Tibial artery (tissue), 4 donors: ENCODE measurements at regions not wholly inside any gene's neighbourhood (a gene's known extent, or its start where the extent isn't known, plus 50 kb on each side); places are given as distances from the start of the nearest gene placed in this dataset.

Source experiments
- DNase-seq, 2 donors: peaks; one replicate each; pipeline ENCODE4 v3.0.0-alpha.2; 2019
- H3K27ac ChIP-seq, 2 donors: fragments of 200-600 bp; sonication (generic) in 1 of 2; 1 replicate in 1 of 2; 2 replicates in 1 of 2; pipeline ENCODE4 v1.5.1; 2018 to 2019; ENCODE audit warnings: mild to moderate bottlenecking in 1 of 2
- H3K27me3 ChIP-seq, 2 donors: fragments of 200-600 bp; sonication (generic) in 1 of 2; one replicate each; pipeline versions ENCODE4 v1.5.1 to v1.6.0; 2016 to 2019
- H3K36me3 ChIP-seq, 3 donors: fragments of 200-600 bp; sonication (generic) in 2 of 3; one replicate each; pipeline ENCODE4 v1.5.1; 2016 to 2019; ENCODE audit warnings: mild to moderate bottlenecking in 2 of 3
- H3K4me1 ChIP-seq, 4 donors: fragments of 200-600 bp; sonication (generic) in 2 of 4; 1 replicate in 3 of 4; 2 replicates in 1 of 4; pipeline ENCODE4 v1.5.1; 2016 to 2019
- H3K4me3 ChIP-seq, 2 donors: fragments of 200-600 bp; sonication (generic) in 1 of 2; 1 replicate in 1 of 2; 2 replicates in 1 of 2; pipeline ENCODE4 v1.5.1; 2018 to 2019; ENCODE audit warnings: mild to moderate bottlenecking in 2 of 2
- H3K9me3 ChIP-seq, 3 donors: fragments of 200-600 bp; sonication (generic) in 1 of 3; one replicate each; pipeline ENCODE4 v1.5.1; 2016 to 2019
- intact Hi-C: fragments of 100-400 bp; cut with DNase I; formaldehyde crosslinking; loops from one replicate; pipeline ENCODE4 v1.15.0; 2023; ENCODE audit warnings: low total_unique reads
- TF ChIP-seq, protein P1 (sequence below), 2 experiments: fragments of 200-600 bp in 1 of 2; fragments of 450-650 bp in 1 of 2; IDR thresholded peaks; one replicate each; pipeline ENCODE4 v1.5.1; 2017 to 2019; ENCODE audit warnings: antibody characterized with exemption in 2 of 2, mild to moderate bottlenecking in 1 of 2, moderate library complexity in 1 of 2

DNA sequence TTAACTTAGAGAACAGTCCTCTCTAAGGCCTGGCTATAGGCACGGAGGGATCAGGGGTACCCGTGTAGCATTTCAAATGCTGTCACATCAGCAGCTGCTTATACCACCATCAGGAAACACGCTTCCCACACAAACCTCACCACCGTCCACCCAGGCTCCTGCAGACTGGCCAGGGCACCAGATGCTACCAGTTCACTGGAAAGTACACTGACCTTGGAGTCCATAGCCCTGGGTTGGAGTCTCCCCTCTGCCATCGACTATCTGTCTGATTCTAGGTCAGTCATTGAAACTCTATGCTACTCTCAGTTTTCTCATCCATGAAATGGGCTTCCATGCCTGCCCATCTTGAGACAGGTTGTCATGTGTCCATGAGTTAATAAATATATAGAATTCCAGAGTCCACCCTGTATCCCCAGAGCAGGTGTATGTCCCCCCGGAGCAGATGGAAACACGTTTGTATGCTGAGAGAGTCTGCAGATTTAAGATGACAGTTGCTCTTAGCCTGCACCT is 156.0 kb upstream of the SMAD3 start:
- peaks cover 0 to 20% (median 17%) of the 10 kb centered on the region in 4 donors for H3K4me1 ChIP-seq
- no peak for DNase-seq
- no peaks in the 10 kb centered on the region for H3K9me3 ChIP-seq
- no peaks in the 10 kb centered on the region for H3K36me3 ChIP-seq
- no peaks in the 10 kb centered on the region for H3K27me3 ChIP-seq
- peak overlapping the region; percentile 54 to 78 for H3K27ac ChIP-seq
- H3K4me3 ChIP-seq, result no peak overlapping the region
- intact Hi-C loops, result no loop called here
- TF ChIP-seq, protein P1, sequence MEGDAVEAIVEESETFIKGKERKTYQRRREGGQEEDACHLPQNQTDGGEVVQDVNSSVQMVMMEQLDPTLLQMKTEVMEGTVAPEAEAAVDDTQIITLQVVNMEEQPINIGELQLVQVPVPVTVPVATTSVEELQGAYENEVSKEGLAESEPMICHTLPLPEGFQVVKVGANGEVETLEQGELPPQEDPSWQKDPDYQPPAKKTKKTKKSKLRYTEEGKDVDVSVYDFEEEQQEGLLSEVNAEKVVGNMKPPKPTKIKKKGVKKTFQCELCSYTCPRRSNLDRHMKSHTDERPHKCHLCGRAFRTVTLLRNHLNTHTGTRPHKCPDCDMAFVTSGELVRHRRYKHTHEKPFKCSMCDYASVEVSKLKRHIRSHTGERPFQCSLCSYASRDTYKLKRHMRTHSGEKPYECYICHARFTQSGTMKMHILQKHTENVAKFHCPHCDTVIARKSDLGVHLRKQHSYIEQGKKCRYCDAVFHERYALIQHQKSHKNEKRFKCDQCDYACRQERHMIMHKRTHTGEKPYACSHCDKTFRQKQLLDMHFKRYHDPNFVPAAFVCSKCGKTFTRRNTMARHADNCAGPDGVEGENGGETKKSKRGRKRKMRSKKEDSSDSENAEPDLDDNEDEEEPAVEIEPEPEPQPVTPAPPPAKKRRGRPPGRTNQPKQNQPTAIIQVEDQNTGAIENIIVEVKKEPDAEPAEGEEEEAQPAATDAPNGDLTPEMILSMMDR (IDR thresholded peaks at IDR 0.05), result no peak

DNA sequence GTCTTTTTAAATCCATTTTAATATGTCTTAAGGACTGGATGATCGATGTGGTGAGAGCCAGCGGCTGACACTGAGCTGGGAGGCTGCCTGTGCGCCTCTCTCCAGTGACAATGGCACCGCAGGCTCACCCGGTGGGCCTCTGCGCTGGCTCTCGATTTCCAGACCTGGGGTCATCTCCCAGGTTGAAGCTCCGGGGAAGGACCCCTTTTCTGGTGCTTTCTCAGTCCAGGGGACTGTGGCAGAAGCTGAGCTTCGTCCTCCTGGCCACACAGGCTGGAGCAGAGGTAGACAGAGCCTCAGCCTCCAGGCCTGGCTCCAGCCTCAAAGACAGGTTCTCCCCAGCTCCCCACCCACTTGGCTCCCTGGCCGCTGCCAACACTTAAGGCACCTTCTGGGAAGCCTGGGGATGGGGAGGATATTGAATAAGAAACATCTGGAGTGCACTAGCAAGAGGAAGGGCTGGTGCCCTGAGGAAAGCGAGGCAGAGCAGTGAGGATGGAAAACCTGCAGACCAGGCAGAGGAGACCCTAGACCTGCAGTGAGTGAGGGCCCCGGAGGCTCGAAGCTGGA is 154.2 kb upstream of the SMAD3 start:
- DNase-seq, result no peak
- TF ChIP-seq, protein P1 (IDR thresholded peaks at IDR 0.05), result no peak
- Histone ChIP-seq H3K9me3 (no peaks in the 10 kb centered on the region), H3K36me3 (no peaks in the 10 kb centered on the region), H3K4me1 (peaks cover 0 to 20% (median 17%) of the 10 kb centered on the region in 4 donors), H3K27ac (no peak overlapping the region), H3K27me3 (no peaks in the 10 kb centered on the region), H3K4me3 (no peak overlapping the region)
- intact Hi-C loops, result no loop called here

DNA sequence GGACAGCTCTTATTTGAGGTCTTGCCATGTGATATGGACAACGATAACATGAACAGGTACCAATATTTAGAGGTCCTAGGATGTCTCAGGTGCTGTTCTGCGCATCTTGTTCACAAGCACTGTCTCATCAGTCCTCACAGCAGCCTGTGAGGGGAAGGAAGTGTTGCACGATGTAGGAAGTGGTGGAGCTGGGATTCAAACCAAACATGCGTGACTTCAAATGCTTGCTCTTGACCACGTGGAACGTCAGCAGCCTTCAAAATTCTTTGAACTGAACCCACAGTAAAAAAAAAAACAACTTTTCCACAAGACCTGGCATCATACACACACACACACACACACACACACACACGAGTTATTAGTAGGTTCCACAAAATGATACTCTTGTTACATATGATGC is 153.4 kb upstream of the SMAD3 start:
- Histone ChIP-seq H3K4me3 (no peak overlapping the region), H3K9me3 (no peaks in the 10 kb centered on the region), H3K27ac (no peak overlapping the region), H3K4me1 (peaks cover 0 to 20% (median 17%) of the 10 kb centered on the region in 4 donors), H3K27me3 (no peaks in the 10 kb centered on the region), H3K36me3 (no peaks in the 10 kb centered on the region)
- TF ChIP-seq, protein P1 (IDR thresholded peaks at IDR 0.05), result no peak
- intact Hi-C loops, result no loop called here
- DNase-seq, result no peak

DNA sequence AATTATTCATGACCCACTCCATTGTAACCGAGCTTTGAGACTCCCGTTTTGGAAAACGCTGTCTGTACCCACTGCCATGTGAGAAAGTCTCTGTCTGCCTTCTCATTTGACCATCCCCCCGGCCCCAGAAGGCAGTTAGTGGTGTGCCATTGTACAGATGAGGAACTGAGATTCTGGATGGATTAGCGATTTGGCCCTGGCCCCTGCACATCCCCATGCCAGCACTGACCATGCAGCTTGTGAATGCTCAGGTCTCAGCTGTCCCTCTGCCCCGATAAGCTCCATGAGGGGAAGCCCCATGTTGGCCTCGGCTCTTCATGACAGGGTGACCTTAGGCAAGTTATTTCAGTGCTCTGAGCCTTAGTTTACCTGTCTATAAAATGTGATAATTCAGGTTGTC is 153.0 kb upstream of the SMAD3 start:
- no peaks in the 10 kb centered on the region for H3K9me3 ChIP-seq
- no peak for DNase-seq
- TF ChIP-seq, protein P1 (IDR thresholded peaks at IDR 0.05), result no peak
- intact Hi-C loops, result no loop called here
- H3K36me3 ChIP-seq, result no peaks in the 10 kb centered on the region
- H3K4me1 ChIP-seq, result peaks cover 0 to 20% (median 16%) of the 10 kb centered on the region in 4 donors
- H3K27ac ChIP-seq, result no peak overlapping the region
- H3K27me3 ChIP-seq, result no peaks in the 10 kb centered on the region
- H3K4me3 ChIP-seq, result no peak overlapping the region

DNA sequence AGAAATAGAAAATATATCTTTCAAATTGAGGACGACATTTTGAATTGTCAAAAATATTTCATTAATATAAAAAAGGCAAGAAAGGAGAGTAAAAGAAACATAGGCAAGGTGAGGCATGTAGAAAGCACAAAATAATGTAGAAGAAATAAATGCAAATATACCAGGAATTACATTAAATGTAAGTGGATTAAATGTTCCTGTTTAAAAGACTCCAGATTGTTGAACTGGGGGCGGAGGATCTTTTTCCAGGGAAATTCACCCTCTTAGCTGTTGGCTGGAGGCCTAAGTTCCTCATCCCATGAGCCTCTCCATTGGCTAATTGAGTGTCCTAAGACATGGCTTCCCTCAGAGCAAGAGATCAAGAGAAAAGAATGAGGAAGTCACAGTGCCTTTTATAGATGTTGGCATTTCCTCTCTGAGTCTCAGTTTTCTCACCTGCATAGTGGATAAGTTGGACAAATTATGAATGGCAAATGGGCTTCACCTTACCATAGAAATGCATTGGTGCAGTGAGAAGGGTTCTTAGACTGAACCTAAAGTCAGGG is 147.4 kb upstream of the SMAD3 start:
- no peaks in the 10 kb centered on the region for H3K27me3 ChIP-seq
- no peaks in the 10 kb centered on the region for H3K36me3 ChIP-seq
- intact Hi-C loops, result no loop called here
- H3K4me3 ChIP-seq, result no peak overlapping the region
- H3K9me3 ChIP-seq, result peaks cover 0 to 19% (median 5%) of the 10 kb centered on the region in 3 donors
- DNase-seq, result no peak
- TF ChIP-seq, protein P1 (IDR thresholded peaks at IDR 0.05), result no peak
- no peak overlapping the region for H3K27ac ChIP-seq
- H3K4me1 ChIP-seq, result peaks cover 0 to 9% (median 7%) of the 10 kb centered on the region in 4 donors
